Right renal cortex interstitium (tissue), 3 donors: ENCODE measurements at regions not wholly inside any gene's neighbourhood (a gene's known extent, or its start where the extent isn't known, plus 50 kb on each side); places are given as distances from the start of the nearest gene placed in this dataset.
"Not testable (repeated sequence)": the region's sequence is repeated elsewhere in the genome, so short reads cannot be mapped to it uniquely, and the experiment has no call there.

Experiments
- DNase-seq, 3 donors: peaks; one replicate each; pipeline ENCODE4 v3.0.0-alpha.2; 2013; ENCODE audit warnings: low read depth in 3 of 3, low spot score in 2 of 3

GRCh38 chr4:36587909-36588472, 306.6 kb downstream of the DTHD1 start:
- DNase-seq: no peak

GRCh38 chr4:36590343-36590742, 308.9 kb downstream of the DTHD1 start:
- no peak for DNase-seq

- DNase-seq: no peak
Observed at GRCh38 chr4:36601864-36602495, 320.6 kb downstream of the DTHD1 start.

- no peak for DNase-seq
Observed at GRCh38 chr4:36609661-36610060, 328.2 kb downstream of the DTHD1 start.

GRCh38 chr4:36610628-36611027, 329.2 kb downstream of the DTHD1 start:
- DNase-seq: no peak

- not testable (repeated sequence) for DNase-seq
Observed at GRCh38 chr4:36613142-36613541, 331.7 kb downstream of the DTHD1 start.

- no peak for DNase-seq
Observed at GRCh38 chr4:36614011-36614410, 332.6 kb downstream of the DTHD1 start.

- no peak for DNase-seq
Observed at GRCh38 chr4:36618102-36618501, 336.7 kb downstream of the DTHD1 start.

GRCh38 chr4:36624030-36624429, 342.6 kb downstream of the DTHD1 start:
- no peak for DNase-seq

GRCh38 chr4:36638273-36638811, 356.9 kb downstream of the DTHD1 start:
- DNase-seq: no peak

GRCh38 chr4:36640876-36641275, 359.5 kb downstream of the DTHD1 start:
- no peak for DNase-seq

- no peak for DNase-seq
Observed at GRCh38 chr4:36651253-36651652, 369.8 kb downstream of the DTHD1 start.

- no peak for DNase-seq
Observed at GRCh38 chr4:36652857-36653256, 371.4 kb downstream of the DTHD1 start.

- DNase-seq: no peak
Observed at GRCh38 chr4:36665985-36666527, 384.6 kb downstream of the DTHD1 start.

- no peak for DNase-seq
Observed at GRCh38 chr4:36675436-36675835, 394.0 kb downstream of the DTHD1 start.

GRCh38 chr4:36676139-36677050, 395.0 kb downstream of the DTHD1 start:
- DNase-seq: no peak

GRCh38 chr4:36677112-36677511, 395.7 kb downstream of the DTHD1 start:
- no peak for DNase-seq

GRCh38 chr4:36677874-36678273, 396.5 kb downstream of the DTHD1 start:
- no peak for DNase-seq

GRCh38 chr4:36687681-36688080, 406.3 kb downstream of the DTHD1 start:
- no peak for DNase-seq

GRCh38 chr4:36692586-36692985, 411.2 kb downstream of the DTHD1 start:
- DNase-seq: no peak

- no peak for DNase-seq
Observed at GRCh38 chr4:36702245-36702644, 420.8 kb downstream of the DTHD1 start.
